HCT116 (cell line): ENCODE measurements at regions not wholly inside any gene's neighbourhood (a gene's known extent, or its start where the extent isn't known, plus 50 kb on each side); places are given as distances from the start of the nearest gene placed in this dataset.

Experiments used
- ATF3 ChIP-seq: IDR thresholded peaks from 2 replicates; pipeline ENCODE4 v1.6.1; 2012
- CEBPB ChIP-seq: IDR thresholded peaks from 2 replicates; pipeline ENCODE4 v1.6.1; 2012; ENCODE audit warnings: low read depth
- CTCF ChIP-seq, 3 experiments: fragments of 200-600 bp in 1 of 3; sonication (generic) in 1 of 3; IDR thresholded peaks in 2 of 3; conservative IDR thresholded peaks in 1 of 3; 2 replicates each; pipeline ENCODE4 v1.5.1; 2012 to 2017; ENCODE audit warnings: low read depth in 2 of 3, low read length in 2 of 3, antibody characterized with exemption in 1 of 3, borderline replicate concordance in 1 of 3, control low read depth in 1 of 3, mild to moderate bottlenecking in 1 of 3, mixed read lengths in 1 of 3, mixed run types in 1 of 3, moderate library complexity in 1 of 3; ENCODE audit not compliant: insufficient read depth in 1 of 3
- EZH2 ChIP-seq: fragments of 200-600 bp; sonication (generic); IDR thresholded peaks from 2 replicates; pipeline ENCODE4 v1.6.1; 2017; ENCODE audit warnings: antibody characterized with exemption, mixed run types
- JUND ChIP-seq: IDR thresholded peaks from 2 replicates; pipeline ENCODE4 v1.6.1; 2012
- MAX ChIP-seq: IDR thresholded peaks from 2 replicates; pipeline ENCODE4 v1.6.1; 2012
- POLR2A ChIP-seq: IDR thresholded peaks from 2 replicates; pipeline ENCODE4 v1.7.0; 2011; ENCODE audit warnings: borderline replicate concordance; ENCODE audit not compliant: insufficient read depth, insufficient read length; ENCODE audit errors: extremely low read depth
- POLR2AphosphoS5 ChIP-seq: IDR thresholded peaks from 2 replicates; pipeline ENCODE4 v1.6.1; 2011; ENCODE audit warnings: mild to moderate bottlenecking, low read depth, low read length, moderate library complexity
- REST ChIP-seq: IDR thresholded peaks from 2 replicates; pipeline ENCODE4 v1.6.1; 2012; ENCODE audit warnings: low read depth
- SIN3A ChIP-seq: IDR thresholded peaks from 2 replicates; pipeline ENCODE4 v1.6.1; 2012; ENCODE audit warnings: low read depth
- YY1 ChIP-seq: IDR thresholded peaks from 2 replicates; pipeline ENCODE4 v1.6.1; 2011; ENCODE audit warnings: low read length, low read depth, moderate library complexity, mild to moderate bottlenecking; ENCODE audit not compliant: insufficient replicate concordance; ENCODE audit errors: extremely low read depth

- TF ChIP-seq ATF3 (no peak), JUND (no peak), POLR2A (no peak), POLR2AphosphoS5 (no peak), REST (no peak), MAX (no peak), SIN3A (no peak), CTCF (IDR thresholded peaks at IDR 0.05 in 2 of 3, conservative IDR thresholded peaks at IDR 0.05 in 1 of 3; ENCODE audit: borderline replicate concordance in 1 of 3, insufficient read depth in 1 of 3, low read depth in 2 of 3, low read length in 2 of 3) (no peak), EZH2 (no peak), CEBPB (no peak), YY1 (no peak)
These were observed 163.3 kb upstream of the RALGAPA2 start for GRCh38 chr20:20875716-20876115.
